ENCODE measurements at regions not wholly inside any gene's neighbourhood (a gene's known extent, or its start where the extent isn't known, plus 50 kb on each side); places are given as distances from the start of the nearest gene placed in this dataset.

GRCh38 chr2:235114286-235114685, 162.5 kb downstream of the SH3BP4 start:
- no peaks in the 10 kb centered on the region for H3K27me3 ChIP-seq (ENCODE audit: control insufficient read depth, insufficient read depth, low read length)
- DNase-seq (ENCODE audit: low read depth): no peak
- TF ChIP-seq CTCF (IDR thresholded peaks at IDR 0.05; ENCODE audit: insufficient read depth, low read length, poor library complexity, severe bottlenecking): no peak
- H3K36me3 ChIP-seq (ENCODE audit: control insufficient read depth, insufficient read depth, low read length): no peaks in the 10 kb centered on the region
- no peak overlapping the region for H3K4me3 ChIP-seq (ENCODE audit: low read depth, low read length)

- DNase-seq (ENCODE audit: low read depth): no peak
- TF ChIP-seq CTCF (IDR thresholded peaks at IDR 0.05; ENCODE audit: insufficient read depth, low read length, poor library complexity, severe bottlenecking): no peak
- Histone ChIP-seq H3K4me3 (ENCODE audit: low read depth, low read length) (no peak overlapping the region), H3K36me3 (ENCODE audit: control insufficient read depth, insufficient read depth, low read length) (no peaks in the 10 kb centered on the region), H3K27me3 (ENCODE audit: control insufficient read depth, insufficient read depth, low read length) (no peaks in the 10 kb centered on the region)
Measured at GRCh38 chr2:235115521-235115920, 163.7 kb downstream of the SH3BP4 start.

- no peak overlapping the region for H3K4me3 ChIP-seq (ENCODE audit: low read depth, low read length)
- H3K27me3 ChIP-seq (ENCODE audit: control insufficient read depth, insufficient read depth, low read length): no peaks in the 10 kb centered on the region
- no peak for DNase-seq (ENCODE audit: low read depth)
- peak; percentile 39 for TF ChIP-seq CTCF (IDR thresholded peaks at IDR 0.05; ENCODE audit: insufficient read depth, low read length, poor library complexity, severe bottlenecking)
- no peaks in the 10 kb centered on the region for H3K36me3 ChIP-seq (ENCODE audit: control insufficient read depth, insufficient read depth, low read length)
Measured at GRCh38 chr2:235116885-235117492, 165.2 kb downstream of the SH3BP4 start.

GRCh38 chr2:235126768-235127167, 175.0 kb downstream of the SH3BP4 start:
- no peaks in the 10 kb centered on the region for H3K36me3 ChIP-seq (ENCODE audit: control insufficient read depth, insufficient read depth, low read length)
- H3K4me3 ChIP-seq (ENCODE audit: low read depth, low read length): no peak overlapping the region
- DNase-seq (ENCODE audit: low read depth): no peak
- TF ChIP-seq CTCF (IDR thresholded peaks at IDR 0.05; ENCODE audit: insufficient read depth, low read length, poor library complexity, severe bottlenecking): no peak
- H3K27me3 ChIP-seq (ENCODE audit: control insufficient read depth, insufficient read depth, low read length): no peaks in the 10 kb centered on the region

GRCh38 chr2:235127931-235128330, 176.1 kb downstream of the SH3BP4 start:
- no peak overlapping the region for H3K4me3 ChIP-seq (ENCODE audit: low read depth, low read length)
- no peaks in the 10 kb centered on the region for H3K36me3 ChIP-seq (ENCODE audit: control insufficient read depth, insufficient read depth, low read length)
- no peaks in the 10 kb centered on the region for H3K27me3 ChIP-seq (ENCODE audit: control insufficient read depth, insufficient read depth, low read length)
- no peak for TF ChIP-seq CTCF (IDR thresholded peaks at IDR 0.05; ENCODE audit: insufficient read depth, low read length, poor library complexity, severe bottlenecking)
- DNase-seq (ENCODE audit: low read depth): no peak

GRCh38 chr2:235129850-235130249, 178.0 kb downstream of the SH3BP4 start:
- no peak for TF ChIP-seq CTCF (IDR thresholded peaks at IDR 0.05; ENCODE audit: insufficient read depth, low read length, poor library complexity, severe bottlenecking)
- no peak overlapping the region for H3K4me3 ChIP-seq (ENCODE audit: low read depth, low read length)
- no peak for DNase-seq (ENCODE audit: low read depth)
- no peaks in the 10 kb centered on the region for H3K36me3 ChIP-seq (ENCODE audit: control insufficient read depth, insufficient read depth, low read length)
- peaks cover 2% of the 10 kb centered on the region for H3K27me3 ChIP-seq (ENCODE audit: control insufficient read depth, insufficient read depth, low read length)

Data from kidney epithelial cell (primary cell).